H9 (cell line): ENCODE measurements at regions not wholly inside any gene's neighbourhood (a gene's known extent, or its start where the extent isn't known, plus 50 kb on each side); places are given as distances from the start of the nearest gene placed in this dataset.

Experiments used
- DNase-seq: peaks from one replicate; pipeline ENCODE4 v3.0.0-alpha.2; 2017
- H2AFZ ChIP-seq: one replicate; pipeline ENCODE4 v1.6.1; 2013; ENCODE audit warnings: mild to moderate bottlenecking, low read length, control low read depth, moderate library complexity
- H2AK5ac ChIP-seq: 2 replicates; pipeline ENCODE4 v1.6.1; 2013; ENCODE audit warnings: low read length, control low read depth, mixed read lengths; ENCODE audit not compliant: insufficient read length
- H2BK120ac ChIP-seq: one replicate; pipeline ENCODE4 v1.6.1; 2013; ENCODE audit warnings: low read depth, mild to moderate bottlenecking, low read length, control low read depth, inconsistent platforms; ENCODE audit not compliant: poor library complexity, severe bottlenecking
- H2BK12ac ChIP-seq: 2 replicates; pipeline ENCODE4 v1.6.1; 2013; ENCODE audit warnings: low read length, control low read depth, mixed read lengths, low read depth; ENCODE audit not compliant: insufficient read length
- H2BK15ac ChIP-seq: 2 replicates; pipeline ENCODE4 v1.6.1; 2013; ENCODE audit warnings: low read depth, low read length, control low read depth
- H2BK20ac ChIP-seq: one replicate; pipeline ENCODE4 v1.6.1; 2013; ENCODE audit warnings: low read depth, mild to moderate bottlenecking, low read length, control low read depth, inconsistent platforms; ENCODE audit not compliant: poor library complexity, severe bottlenecking
- H2BK5ac ChIP-seq: 2 replicates; pipeline ENCODE4 v1.6.1; 2013; ENCODE audit warnings: low read length, control low read depth, mixed read lengths; ENCODE audit not compliant: insufficient read length
- H3K14ac ChIP-seq: 2 replicates; pipeline ENCODE4 v1.6.1; 2013; ENCODE audit warnings: low read length, control low read depth; ENCODE audit not compliant: insufficient read depth
- H3K18ac ChIP-seq: 2 replicates; pipeline ENCODE4 v1.6.1; 2013; ENCODE audit warnings: low read depth, mild to moderate bottlenecking, mixed read lengths, low read length, control low read depth; ENCODE audit not compliant: insufficient read length
- H3K23ac ChIP-seq: 2 replicates; pipeline ENCODE4 v1.6.1; 2013; ENCODE audit warnings: low read length, control low read depth, mixed read lengths, low read depth; ENCODE audit not compliant: insufficient read length
- H3K23me2 ChIP-seq: 2 replicates; pipeline ENCODE4 v1.6.1; 2013; ENCODE audit warnings: low read depth, mild to moderate bottlenecking, mixed read lengths, low read length, control low read depth; ENCODE audit not compliant: insufficient read length, poor library complexity, severe bottlenecking
- H3K27ac ChIP-seq: 2 replicates; pipeline ENCODE4 v1.5.1; 2013; ENCODE audit warnings: low read length, control low read depth, mixed read lengths, low read depth; ENCODE audit not compliant: insufficient read length
- H3K27me3 ChIP-seq: 2 replicates; pipeline ENCODE4 v1.6.1; 2013; ENCODE audit warnings: low read length, control low read depth, inconsistent platforms; ENCODE audit not compliant: insufficient read depth
- H3K4ac ChIP-seq: 2 replicates; pipeline ENCODE4 v1.6.1; 2013; ENCODE audit warnings: low read depth, mild to moderate bottlenecking, control low read depth, inconsistent platforms, low read length, moderate library complexity
- H3K4me1 ChIP-seq: 2 replicates; pipeline ENCODE4 v1.6.1; 2013; ENCODE audit warnings: low read length, control low read depth, inconsistent platforms; ENCODE audit not compliant: insufficient read depth
- H3K4me2 ChIP-seq: 2 replicates; pipeline ENCODE4 v1.6.1; 2013; ENCODE audit warnings: low read length, control low read depth, mixed read lengths; ENCODE audit not compliant: insufficient read length, insufficient read depth
- H3K56ac ChIP-seq: 2 replicates; pipeline ENCODE4 v1.6.1; 2013; ENCODE audit warnings: low read depth, mild to moderate bottlenecking, mixed read lengths, low read length, control low read depth; ENCODE audit not compliant: insufficient read length
- H3K79me1 ChIP-seq: 2 replicates; pipeline ENCODE4 v1.6.1; 2013; ENCODE audit warnings: low read depth, mild to moderate bottlenecking, moderate library complexity, low read length, control low read depth, inconsistent platforms; ENCODE audit not compliant: insufficient read depth, poor library complexity, severe bottlenecking
- H3K79me2 ChIP-seq: 2 replicates; pipeline ENCODE4 v1.6.1; 2013; ENCODE audit warnings: low read length, control low read depth, inconsistent platforms; ENCODE audit not compliant: insufficient read depth
- H3K9ac ChIP-seq: 2 replicates; pipeline ENCODE4 v1.6.1; 2013; ENCODE audit warnings: low read length, control low read depth, mixed read lengths; ENCODE audit not compliant: insufficient read length; ENCODE audit errors: extremely low read depth
- H3K9me3 ChIP-seq: one replicate; pipeline ENCODE4 v1.6.1; 2013; ENCODE audit warnings: low read depth, low read length, inconsistent platforms; ENCODE audit not compliant: control insufficient read depth
- H3T11ph ChIP-seq: one replicate; pipeline ENCODE4 v1.6.1; 2013; ENCODE audit warnings: mild to moderate bottlenecking, low read length, control low read depth, inconsistent platforms
- H4K20me1 ChIP-seq: one replicate; pipeline ENCODE4 v1.6.1; 2013; ENCODE audit not compliant: control insufficient read depth, insufficient read length, insufficient read depth
- H4K5ac ChIP-seq: 2 replicates; pipeline ENCODE4 v1.6.1; 2013; ENCODE audit warnings: low read depth, mild to moderate bottlenecking, mixed read lengths, low read length, control low read depth; ENCODE audit not compliant: insufficient read length
- H4K8ac ChIP-seq: replicated peaks from 2 replicates; pipeline ENCODE4 v1.6.1; 2013; ENCODE audit warnings: low read length, control low read depth, mixed read lengths, low read depth; ENCODE audit not compliant: insufficient read length
- H4K91ac ChIP-seq: 2 replicates; pipeline ENCODE4 v1.6.1; 2013; ENCODE audit warnings: low read depth, mild to moderate bottlenecking, moderate library complexity, mixed read lengths, low read length, control low read depth; ENCODE audit not compliant: insufficient read length
- H3K27ac Mint-ChIP-seq, 3 experiments: 2 replicates in 2 of 3; 3 replicates in 1 of 3; pipeline ENCODE4 v1.8.0; 2020 to 2021; ENCODE audit warnings: mixed read lengths in 3 of 3, mild to moderate bottlenecking in 1 of 3, moderate library complexity in 1 of 3
- H3K27me3 Mint-ChIP-seq: 2 replicates; pipeline ENCODE4 v1.8.0; 2021; ENCODE audit warnings: low read depth, mild to moderate bottlenecking, moderate library complexity, mixed read lengths
- H3K36me3 Mint-ChIP-seq, 3 experiments: 2 replicates in 2 of 3; 3 replicates in 1 of 3; pipeline ENCODE4 v1.8.0; 2020 to 2021; ENCODE audit warnings: low read depth in 3 of 3, mixed read lengths in 3 of 3; ENCODE audit not compliant: insufficient read depth in 1 of 3
- H3K4me1 Mint-ChIP-seq, 2 experiments: 2 replicates each; pipeline ENCODE4 v1.8.0; 2020; ENCODE audit warnings: mixed read lengths in 2 of 2
- H3K4me3 Mint-ChIP-seq, 2 experiments: 2 replicates in 1 of 2; 3 replicates in 1 of 2; pipeline ENCODE4 v1.8.0; 2020 to 2021; ENCODE audit warnings: mild to moderate bottlenecking in 2 of 2, mixed read lengths in 2 of 2, moderate library complexity in 1 of 2
- H3K9me3 Mint-ChIP-seq, 2 experiments: 2 replicates in 1 of 2; 3 replicates in 1 of 2; pipeline ENCODE4 v1.8.0; 2020; ENCODE audit warnings: mild to moderate bottlenecking in 2 of 2, mixed read lengths in 2 of 2, moderate library complexity in 1 of 2
- CTCF ChIP-seq: fragments of 200-600 bp; sonication (generic); conservative IDR thresholded peaks from 3 replicates; pipeline ENCODE4 v1.8.0; 2021; ENCODE audit warnings: antibody characterized with exemption, mild to moderate bottlenecking
- WGBS: extraction: QIAGEN DNeasy Blood & Tissue Kit; methylation state at CpG from one replicate; pipeline ENCODE4 v1.1.7; 2013; ENCODE audit warnings: missing lambda C conversion rate, low lambda C conversion rate, mixed read lengths; ENCODE audit not compliant: insufficient read length; ENCODE audit errors: extremely low coverage; 5-methylcytosine and 5-hydroxymethylcytosine counted together

GRCh38 chr6:47144306-47144705 is 102.2 kb upstream of the ADGRF1 start:
- no peak overlapping the region for H3K4ac ChIP-seq
- no peak for DNase-seq
- no peaks in the 10 kb centered on the region for H3K27me3 ChIP-seq
- Mint-ChIP-seq H3K9me3 (peaks cover 0 to 4% of the 10 kb centered on the region in 2 experiments; a peak in 2 of 5 replicates), H3K4me3 (no peak overlapping the region), H3K36me3 (peaks cover 0 to 4% (median 0%) of the 10 kb centered on the region in 3 experiments; a peak in 1 of 7 replicates), H3K4me1 (peaks cover 42% of the 10 kb centered on the region in 2 experiments), H3K27me3 (no peaks in the 10 kb centered on the region), H3K27ac (peak overlapping the region in 1 of 3 experiments; percentile 67; a peak in 2 of 7 replicates)
- H4K8ac ChIP-seq: no peak overlapping the region
- no peak overlapping the region for H3T11ph ChIP-seq
- H3K4me2 ChIP-seq: no peak overlapping the region
- no peaks in the 10 kb centered on the region for H3K23me2 ChIP-seq
- no peak overlapping the region for H3K56ac ChIP-seq
- no peak overlapping the region for H2AK5ac ChIP-seq
- no peak overlapping the region for H3K27ac ChIP-seq
- H3K4me1 ChIP-seq: peaks cover 17% of the 10 kb centered on the region
- H3K23ac ChIP-seq: no peak overlapping the region
- H2AFZ ChIP-seq: no peak overlapping the region
- H3K18ac ChIP-seq: no peak overlapping the region
- H2BK5ac ChIP-seq: no peak overlapping the region
- H2BK120ac ChIP-seq: no peak overlapping the region
- no peak overlapping the region for H2BK15ac ChIP-seq
- H3K14ac ChIP-seq: no peak overlapping the region
- no peaks in the 10 kb centered on the region for H3K79me2 ChIP-seq
- no peak overlapping the region for H2BK12ac ChIP-seq
- no peak for TF ChIP-seq CTCF
- H4K5ac ChIP-seq: no peak overlapping the region
- H3K79me1 ChIP-seq: no peaks in the 10 kb centered on the region
- no peaks in the 10 kb centered on the region for H3K9me3 ChIP-seq
- no peak overlapping the region for H3K9ac ChIP-seq
- WGBS: no CpG with 5 or more reads among the region's 4 CpGs
- H4K91ac ChIP-seq: no peak overlapping the region
- no peaks in the 10 kb centered on the region for H4K20me1 ChIP-seq
- no peak overlapping the region for H2BK20ac ChIP-seq
